ENCODE measurements at regions not wholly inside any gene's neighbourhood (a gene's known extent, or its start where the extent isn't known, plus 50 kb on each side); places are given as distances from the start of the nearest gene placed in this dataset.

GRCh38 chr4:189802884-189803283, 137.8 kb upstream of the FRG1 start:
- Mint-ChIP-seq H3K4me1 (ENCODE audit: low read depth, unreplicated experiment) (no peaks in the 10 kb centered on the region), H3K27me3 (ENCODE audit: unreplicated experiment) (no peaks in the 10 kb centered on the region), H3K4me3 (ENCODE audit: low read depth, unreplicated experiment) (no peak overlapping the region), H3K27ac (ENCODE audit: unreplicated experiment) (no peak overlapping the region), H3K36me3 (ENCODE audit: insufficient read depth, unreplicated experiment) (no peaks in the 10 kb centered on the region), H3K9me3 (ENCODE audit: low read depth, unreplicated experiment) (peaks cover 12% of the 10 kb centered on the region)
- no TSS peak for BruUV-seq (replicated peaks)
- CTCF ChIA-PET = no interaction called here
- intact Hi-C loops (cut with micrococcal nuclease; ENCODE audit: unreplicated experiment) = no loop called here
- no peak for DNase-seq
- no peak for TF ChIP-seq CTCF (IDR thresholded peaks at IDR 0.05; ENCODE audit: unreplicated experiment)

- H3K4me3 Mint-ChIP-seq (ENCODE audit: low read depth, unreplicated experiment) = no peak overlapping the region
- DNase-seq = no peak
- CTCF ChIA-PET = no interaction called here
- peaks cover 14% of the 10 kb centered on the region for H3K9me3 Mint-ChIP-seq (ENCODE audit: low read depth, unreplicated experiment)
- TF ChIP-seq CTCF (IDR thresholded peaks at IDR 0.05; ENCODE audit: unreplicated experiment) = no peak
- H3K27me3 Mint-ChIP-seq (ENCODE audit: unreplicated experiment) = no peaks in the 10 kb centered on the region
- BruUV-seq (replicated peaks) = no TSS peak
- intact Hi-C loops (cut with micrococcal nuclease; ENCODE audit: unreplicated experiment) = no loop called here
- H3K27ac Mint-ChIP-seq (ENCODE audit: unreplicated experiment) = no peak overlapping the region
- no peaks in the 10 kb centered on the region for H3K36me3 Mint-ChIP-seq (ENCODE audit: insufficient read depth, unreplicated experiment)
- H3K4me1 Mint-ChIP-seq (ENCODE audit: low read depth, unreplicated experiment) = no peaks in the 10 kb centered on the region
Measured at GRCh38 chr4:189804894-189805293, 135.8 kb upstream of the FRG1 start.

- no TSS peak for BruUV-seq (replicated peaks)
- CTCF ChIA-PET = no interaction called here
- no peak for TF ChIP-seq CTCF (IDR thresholded peaks at IDR 0.05; ENCODE audit: unreplicated experiment)
- Mint-ChIP-seq H3K9me3 (ENCODE audit: low read depth, unreplicated experiment) (peaks cover 11% of the 10 kb centered on the region), H3K4me1 (ENCODE audit: low read depth, unreplicated experiment) (no peaks in the 10 kb centered on the region), H3K36me3 (ENCODE audit: insufficient read depth, unreplicated experiment) (no peaks in the 10 kb centered on the region), H3K27ac (ENCODE audit: unreplicated experiment) (no peak overlapping the region), H3K4me3 (ENCODE audit: low read depth, unreplicated experiment) (no peak overlapping the region), H3K27me3 (ENCODE audit: unreplicated experiment) (no peaks in the 10 kb centered on the region)
- intact Hi-C loops (cut with micrococcal nuclease; ENCODE audit: unreplicated experiment) = no loop called here
- DNase-seq = no peak
Measured at GRCh38 chr4:189806506-189806905, 134.2 kb upstream of the FRG1 start.

- Mint-ChIP-seq H3K27ac (ENCODE audit: unreplicated experiment) (no peak overlapping the region), H3K4me3 (ENCODE audit: low read depth, unreplicated experiment) (no peak overlapping the region), H3K27me3 (ENCODE audit: unreplicated experiment) (no peaks in the 10 kb centered on the region), H3K4me1 (ENCODE audit: low read depth, unreplicated experiment) (no peaks in the 10 kb centered on the region), H3K9me3 (ENCODE audit: low read depth, unreplicated experiment) (peaks cover 11% of the 10 kb centered on the region), H3K36me3 (ENCODE audit: insufficient read depth, unreplicated experiment) (no peaks in the 10 kb centered on the region)
- BruUV-seq (replicated peaks) = no TSS peak
- CTCF ChIA-PET = no interaction called here
- intact Hi-C loops (cut with micrococcal nuclease; ENCODE audit: unreplicated experiment) = no loop called here
- DNase-seq = no peak
- TF ChIP-seq CTCF (IDR thresholded peaks at IDR 0.05; ENCODE audit: unreplicated experiment) = no peak
Measured at GRCh38 chr4:189807031-189807430, 133.6 kb upstream of the FRG1 start.
